ENCODE measurements at regions not wholly inside any gene's neighbourhood (a gene's known extent, or its start where the extent isn't known, plus 50 kb on each side); places are given as distances from the start of the nearest gene placed in this dataset.

DNA sequence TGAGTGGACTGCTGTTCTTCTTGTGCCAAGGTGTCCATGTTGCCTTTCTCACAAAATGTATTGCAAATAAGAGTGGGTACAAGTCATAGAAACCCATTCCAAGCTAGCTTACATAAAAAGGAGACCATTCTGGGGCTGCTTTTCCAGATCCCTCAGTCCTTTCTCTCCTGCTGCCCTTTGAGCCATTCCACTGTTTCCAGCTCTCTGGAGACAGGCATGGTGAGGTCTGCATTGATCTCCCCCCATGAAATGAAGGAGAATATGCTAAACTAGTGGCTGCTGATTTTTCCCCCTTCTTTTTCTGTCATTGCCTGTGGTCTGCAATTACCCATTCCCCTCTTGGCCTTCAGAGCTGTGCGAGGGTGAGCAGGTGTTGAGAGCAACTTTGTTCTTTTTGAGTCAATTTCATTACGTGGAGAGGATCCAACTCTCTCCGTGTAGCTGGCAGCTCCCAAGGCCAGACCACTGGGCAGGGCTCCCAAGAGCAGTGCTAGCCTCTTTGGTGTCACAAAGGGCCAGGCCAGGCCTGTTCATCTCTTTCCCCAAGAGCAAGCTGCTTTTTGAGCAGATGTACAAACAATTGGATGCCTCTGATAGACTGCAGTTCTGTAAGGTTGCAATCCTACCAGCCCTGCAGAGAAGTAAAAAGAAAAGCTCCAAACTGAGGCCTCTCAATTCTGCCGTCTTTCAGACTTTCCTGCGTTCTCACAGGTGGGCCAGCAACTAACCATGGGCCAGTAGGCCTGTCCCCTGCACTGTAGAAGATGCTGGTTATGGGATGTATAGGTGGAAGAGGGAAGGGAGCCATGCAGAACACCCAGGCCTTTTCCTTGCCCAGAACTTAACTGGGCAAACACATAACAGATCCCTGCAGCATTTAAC, 96.1 kb upstream of the ARMC2 start:
- no peak for DNase-seq (ENCODE audit: low spot score)

- no peak for DNase-seq (ENCODE audit: low spot score)
Observed at GRCh38 chr6:108752733-108753590, 95.3 kb upstream of the ARMC2 start.

GRCh38 chr6:108755257-108756240, 92.7 kb upstream of the ARMC2 start:
- peak; percentile 33 for DNase-seq (ENCODE audit: low spot score)

- DNase-seq (ENCODE audit: low spot score), result no peak
Observed at GRCh38 chr6:108757357-108757756, 90.9 kb upstream of the ARMC2 start.

- no peak for DNase-seq (ENCODE audit: low spot score)
Observed at GRCh38 chr6:108758884-108759283, 89.3 kb upstream of the ARMC2 start.

DNA sequence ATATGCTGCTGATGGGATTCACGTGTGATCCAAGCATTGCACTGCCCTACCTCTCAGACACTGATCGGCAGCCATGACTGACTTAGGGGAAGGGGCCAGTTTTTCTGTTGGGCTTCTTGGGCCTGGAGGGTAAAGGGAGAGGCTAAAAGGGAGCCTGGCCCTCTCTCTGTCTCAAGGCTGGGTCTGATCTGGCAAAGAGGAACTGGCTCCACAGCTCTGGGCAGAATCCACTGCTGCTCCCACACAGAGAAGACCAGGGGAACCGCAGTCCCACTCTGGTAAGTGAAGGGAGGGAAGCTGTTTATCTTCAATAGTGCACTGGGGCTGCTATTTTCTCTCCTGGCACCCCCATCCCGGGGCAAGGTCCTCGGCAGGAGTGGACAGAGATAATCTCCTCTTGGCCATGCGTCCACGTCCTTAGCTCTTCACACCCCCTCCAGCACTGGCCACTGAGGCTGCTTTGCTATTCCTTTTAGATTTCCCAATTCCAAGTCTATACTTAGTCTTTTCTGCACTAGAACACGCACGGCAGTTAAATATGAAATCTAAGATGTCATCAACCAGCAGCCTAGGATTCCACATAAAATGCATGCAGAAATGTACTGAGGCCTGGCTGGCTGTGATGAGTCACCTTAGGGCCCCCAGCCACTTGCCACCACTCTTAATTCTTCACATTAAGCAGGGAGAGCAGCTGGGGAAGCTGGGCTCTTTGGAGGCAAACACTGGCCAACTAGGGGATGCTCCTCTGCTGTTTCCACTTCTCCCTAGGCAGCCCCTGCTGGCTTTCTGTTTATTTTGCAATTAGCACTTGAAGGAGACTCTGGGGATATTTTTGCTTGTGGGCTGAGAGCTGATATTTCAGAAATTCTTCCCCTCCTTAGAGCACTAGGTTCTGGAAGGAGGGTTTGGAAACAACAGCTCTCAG, 87.8 kb upstream of the ARMC2 start:
- no peak for DNase-seq (ENCODE audit: low spot score)

DNA sequence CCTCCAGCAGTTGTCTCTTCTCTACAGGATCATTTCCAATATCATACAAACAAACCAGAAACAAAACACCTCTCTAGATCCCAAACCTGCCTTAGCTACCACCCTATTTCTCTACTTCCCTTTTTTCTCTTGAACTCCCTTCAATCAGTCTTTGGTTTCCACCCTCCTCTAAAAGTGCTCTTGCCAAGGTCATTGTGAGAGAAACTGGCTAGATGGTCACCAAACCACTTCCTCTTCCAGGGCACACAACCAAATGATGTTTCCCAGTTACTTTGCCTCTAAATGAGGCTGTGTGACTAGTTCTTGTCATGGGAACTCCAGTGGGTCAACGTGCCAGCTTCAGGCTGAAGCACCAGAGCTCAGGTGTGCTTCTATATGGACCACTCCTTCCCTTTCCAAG, 85.8 kb upstream of the ARMC2 start:
- DNase-seq (ENCODE audit: low spot score), result no peak

DNA sequence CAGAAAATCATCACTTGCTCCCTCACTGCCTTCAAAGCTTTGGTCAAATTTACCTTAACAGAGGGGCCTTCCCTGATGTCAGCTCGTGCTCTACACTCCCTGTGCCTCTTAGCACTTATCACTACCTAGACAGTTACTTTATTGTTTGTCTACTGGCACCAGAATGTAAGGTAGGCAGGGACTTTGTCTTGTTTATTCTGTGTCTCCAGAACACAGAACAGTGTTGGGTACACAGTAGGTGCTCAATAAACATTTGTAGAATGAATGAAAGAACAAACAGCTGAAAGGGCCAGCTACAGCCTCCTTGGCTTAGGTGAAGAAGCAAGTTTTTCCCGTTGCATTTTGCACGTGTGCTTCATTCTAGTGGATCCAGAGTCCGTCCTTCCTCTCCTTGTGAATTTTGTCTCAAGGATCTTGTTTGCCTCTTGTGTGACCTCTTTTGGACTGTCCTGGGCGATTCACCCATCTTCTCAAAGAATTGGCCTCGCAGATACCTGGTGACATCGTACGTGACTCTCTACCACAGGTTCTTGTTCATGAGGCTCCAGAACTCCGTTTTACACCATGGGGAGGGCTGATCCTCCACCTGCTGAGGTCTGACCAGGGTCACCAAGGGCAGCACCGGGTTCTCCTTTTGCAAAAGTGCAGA, 84.2 kb upstream of the ARMC2 start:
- DNase-seq (ENCODE audit: low spot score), result no peak

- DNase-seq (ENCODE audit: low spot score), result no peak
Observed at GRCh38 chr6:108764580-108764950, 83.7 kb upstream of the ARMC2 start.

GRCh38 chr6:108765495-108765894, 82.7 kb upstream of the ARMC2 start:
- no peak for DNase-seq (ENCODE audit: low spot score)

DNA sequence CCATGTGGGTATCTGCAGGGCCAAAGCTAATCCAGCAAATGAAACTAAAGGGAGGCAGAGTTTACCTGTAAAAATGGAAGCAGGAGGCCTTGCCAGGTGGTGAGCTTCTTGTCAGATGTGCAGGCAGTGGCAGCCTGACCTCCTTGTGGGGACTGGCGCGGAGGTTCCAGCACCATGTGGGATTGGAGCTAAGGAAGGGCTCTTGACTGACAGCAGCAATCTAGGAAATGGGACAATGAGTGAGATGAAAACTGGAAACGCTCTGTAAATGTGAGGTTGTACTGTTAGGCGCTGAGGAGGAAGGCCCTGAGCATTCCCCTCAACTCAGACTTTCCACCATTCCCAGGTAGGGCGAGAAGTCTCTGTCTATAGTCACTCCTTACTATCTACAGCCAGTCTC, 81.8 kb upstream of the ARMC2 start:
- DNase-seq (ENCODE audit: low spot score), result no peak

- DNase-seq (ENCODE audit: low spot score), result no peak
Observed at GRCh38 chr6:108766886-108767285, 81.3 kb upstream of the ARMC2 start.

DNA sequence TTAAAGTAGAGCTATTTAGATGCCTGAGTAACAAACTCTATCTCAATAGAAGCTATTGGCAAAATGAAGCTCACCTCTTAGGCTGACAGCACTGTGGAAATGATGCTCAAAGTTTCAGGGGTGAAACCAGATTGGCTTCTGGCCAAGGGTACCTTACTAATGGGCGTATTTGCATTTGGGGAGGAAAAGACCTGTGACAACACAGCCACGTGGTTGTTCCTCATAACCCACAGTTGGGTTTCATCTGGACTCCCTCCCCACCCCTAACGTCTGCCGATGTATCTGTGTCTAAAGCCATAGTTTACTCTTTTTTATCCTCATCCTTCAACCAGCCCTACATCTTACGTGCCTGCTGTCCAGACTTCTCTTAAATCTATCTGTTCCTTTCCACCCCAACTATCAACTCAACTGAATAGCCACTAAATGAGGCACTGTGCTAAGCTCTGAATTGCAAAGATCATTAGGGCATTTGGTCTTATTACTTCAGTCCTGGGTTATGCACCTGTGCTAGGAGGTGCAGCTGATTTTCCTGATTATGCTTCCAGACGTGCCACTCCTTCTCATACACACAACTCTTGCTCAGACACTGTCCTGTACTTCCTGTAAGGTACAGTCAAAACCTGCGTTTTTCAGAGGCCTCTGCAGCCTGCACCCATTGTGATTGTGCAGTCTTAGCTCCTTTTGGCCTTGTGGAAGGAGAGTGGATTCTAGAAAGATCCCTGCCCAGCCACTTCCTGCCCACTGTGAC, 80.6 kb upstream of the ARMC2 start:
- DNase-seq (ENCODE audit: low spot score), result no peak

DNA sequence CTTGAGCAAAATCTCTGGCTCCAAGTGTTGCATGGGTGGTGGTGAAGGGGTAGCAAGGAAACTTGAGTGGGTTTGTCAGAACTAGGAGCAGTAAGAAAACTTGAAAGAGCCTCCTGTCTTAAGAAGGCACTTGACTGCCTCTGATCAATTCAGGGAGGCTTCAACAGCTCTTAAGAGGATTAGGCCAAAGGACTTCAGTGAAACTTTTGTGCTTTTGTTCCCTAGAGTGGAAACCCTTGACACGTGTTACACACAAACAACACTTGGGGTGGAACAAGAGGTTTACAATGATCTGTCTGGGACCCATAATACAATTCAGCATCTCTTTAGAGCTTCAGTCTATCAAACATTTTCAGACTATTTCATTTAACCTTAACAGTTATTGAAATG, 80.1 kb upstream of the ARMC2 start:
- DNase-seq (ENCODE audit: low spot score), result no peak

DNA sequence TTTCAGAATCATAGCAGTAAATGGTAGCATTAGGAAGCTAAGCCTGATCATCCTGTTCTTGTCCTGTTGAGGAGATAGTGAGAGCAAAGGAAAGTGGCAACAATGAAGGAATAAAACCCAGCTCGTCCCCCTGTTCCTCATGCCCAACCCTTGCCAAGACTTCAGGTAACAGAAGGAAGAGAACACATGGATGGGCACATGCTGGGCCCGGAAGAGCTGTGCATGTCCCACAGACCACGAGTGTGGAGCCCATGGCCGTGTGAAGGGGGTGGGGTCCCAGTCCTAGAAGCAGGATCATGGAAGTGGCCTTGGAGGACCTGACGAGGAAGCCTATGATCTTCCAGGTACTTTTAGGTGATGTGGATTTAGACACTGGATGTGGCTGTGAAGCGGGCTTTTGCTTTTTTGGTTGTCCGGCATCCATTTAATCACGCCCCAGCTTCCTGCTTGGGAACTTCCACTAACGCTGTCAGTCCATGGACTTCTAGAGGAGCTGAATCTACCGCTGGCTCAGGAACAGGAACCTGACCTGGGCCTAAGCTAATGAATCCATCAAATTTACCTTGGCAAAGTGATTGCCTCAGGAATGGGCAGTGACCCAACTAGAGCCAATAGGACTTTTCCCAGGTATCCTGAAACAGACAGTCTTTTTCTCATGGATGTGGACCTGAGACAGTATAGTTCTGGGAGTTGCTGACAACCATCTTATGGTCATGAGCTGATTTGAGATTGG, 79.3 kb upstream of the ARMC2 start:
- no peak for DNase-seq (ENCODE audit: low spot score)

DNA sequence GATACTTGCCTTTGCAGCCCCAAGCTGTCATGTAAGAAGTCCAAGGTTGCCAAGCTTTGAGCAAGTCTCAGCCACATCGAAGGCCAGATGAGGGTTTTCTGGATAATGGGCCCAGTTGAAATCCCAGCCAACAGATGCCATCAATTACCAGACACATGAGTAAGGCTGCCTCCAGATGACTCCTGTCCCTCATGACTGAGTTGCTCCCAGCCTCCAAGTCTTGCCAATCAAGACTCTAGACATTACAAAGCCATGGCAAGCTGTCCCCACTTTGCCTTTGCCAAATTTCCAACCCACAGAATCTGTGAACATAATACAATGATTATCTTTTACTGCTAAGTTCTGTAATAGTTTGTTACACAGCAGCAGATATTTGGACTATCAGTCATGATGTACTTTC, 76.8 kb upstream of the ARMC2 start:
- peak; percentile 34 for DNase-seq (ENCODE audit: low spot score)

GRCh38 chr6:108774555-108774954, 73.7 kb upstream of the ARMC2 start:
- no peak for DNase-seq (ENCODE audit: low spot score)

GRCh38 chr6:108777536-108777935, 70.7 kb upstream of the ARMC2 start:
- no peak for DNase-seq (ENCODE audit: low spot score)

All from AG08396 (cell line).